A673 (cell line): ENCODE measurements at regions not wholly inside any gene's neighbourhood (a gene's known extent, or its start where the extent isn't known, plus 50 kb on each side); places are given as distances from the start of the nearest gene placed in this dataset.

Source experiments
- CTCF ChIP-seq: fragments of 300-800, 200-600 bp; sonication (generic); conservative IDR thresholded peaks from 2 replicates; pipeline ENCODE4 v1.5.1; 2017; ENCODE audit warnings: low read depth, mild to moderate bottlenecking, antibody characterized with exemption, low read length, moderate library complexity, mixed read lengths
- EZH2 ChIP-seq: fragments of 200-600 bp; sonication (generic); IDR thresholded peaks from 2 replicates; pipeline ENCODE4 v1.6.1; 2017; ENCODE audit warnings: borderline replicate concordance, low read depth, mild to moderate bottlenecking, mixed read lengths, antibody characterized with exemption, low read length; ENCODE audit not compliant: poor library complexity, severe bottlenecking

GRCh38 chr7:84911077-84911476, 275.8 kb downstream of the SEMA3D start:
- TF ChIP-seq CTCF (no peak), EZH2 (no peak)
